IPS DF 19.7 (cell line): ENCODE measurements at regions not wholly inside any gene's neighbourhood (a gene's known extent, or its start where the extent isn't known, plus 50 kb on each side); places are given as distances from the start of the nearest gene placed in this dataset.
"Not testable (repeated sequence)": the region's sequence is repeated elsewhere in the genome, so short reads cannot be mapped to it uniquely, and the experiment has no call there.

Source experiments
- DNase-seq: peaks from one replicate; pipeline ENCODE4 v3.0.0-alpha.2; 2013; ENCODE audit warnings: low read depth, low spot score

DNA sequence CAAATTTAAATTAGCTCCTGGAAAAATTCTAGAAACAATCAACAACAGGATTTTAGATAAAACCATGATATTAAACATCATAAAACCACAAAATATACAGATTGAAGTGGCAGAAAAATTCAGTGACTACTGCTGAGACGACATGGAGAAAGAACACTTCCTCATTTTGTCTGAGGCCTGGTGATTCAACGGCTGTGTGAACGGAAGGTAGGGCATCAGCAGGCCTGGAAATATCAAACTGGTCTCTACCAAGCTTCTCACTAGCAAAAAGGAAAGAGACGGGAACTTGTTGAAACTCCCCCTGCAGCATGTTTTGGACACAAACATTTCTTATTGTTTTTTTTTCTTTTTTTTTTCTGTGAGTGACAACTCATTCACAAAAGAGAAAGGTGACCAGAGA is 58.0 kb upstream of the AHI1 start:
- no peak for DNase-seq

- no peak for DNase-seq
These were observed 60.0 kb upstream of the AHI1 start for GRCh38 chr6:135557582-135557981.

- DNase-seq = not testable (repeated sequence)
These were observed 68.1 kb upstream of the AHI1 start for GRCh38 chr6:135565605-135566004.

DNA sequence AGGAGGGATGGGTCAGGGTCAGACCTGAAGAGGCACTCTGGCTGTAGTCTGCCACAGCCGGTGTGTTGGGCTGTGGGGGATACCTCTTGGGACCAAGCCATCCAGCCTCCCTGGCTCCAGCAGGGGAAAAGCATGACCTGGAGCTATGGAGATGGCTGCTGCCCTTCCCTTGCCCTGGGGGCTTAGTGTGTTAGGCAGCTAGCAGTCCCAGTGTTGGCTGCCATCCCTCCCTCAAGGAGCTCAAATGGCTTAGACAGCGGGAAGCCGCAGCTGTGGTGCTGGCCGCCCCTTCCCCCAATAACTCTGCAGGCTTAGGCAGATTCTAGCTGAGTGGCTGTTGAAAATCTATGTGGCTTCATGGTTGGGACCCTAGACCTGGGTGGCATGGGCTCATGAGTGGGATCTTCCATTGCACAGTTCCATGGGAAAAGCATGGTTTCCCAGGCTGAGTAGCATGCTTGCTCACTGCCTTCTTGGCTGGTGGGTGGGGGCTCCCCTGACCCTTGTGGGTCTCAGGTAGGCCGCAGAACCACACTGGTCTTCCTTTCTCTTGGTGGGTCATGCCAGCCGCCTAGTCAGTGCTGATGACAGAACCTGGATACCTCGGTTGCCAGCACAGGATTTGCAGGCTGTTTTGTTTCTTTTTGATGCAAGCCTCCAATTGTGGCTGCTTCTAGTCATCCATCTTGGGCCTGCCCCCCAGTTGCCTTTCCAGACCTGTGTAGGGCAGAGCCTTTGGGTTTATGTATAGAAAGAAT is 69.0 kb upstream of the AHI1 start:
- DNase-seq = no peak

GRCh38 chr6:135567375-135568083 is 70.0 kb upstream of the AHI1 start:
- DNase-seq = no peak

- no peak for DNase-seq
These were observed 70.8 kb upstream of the AHI1 start for GRCh38 chr6:135568379-135568778.

DNA sequence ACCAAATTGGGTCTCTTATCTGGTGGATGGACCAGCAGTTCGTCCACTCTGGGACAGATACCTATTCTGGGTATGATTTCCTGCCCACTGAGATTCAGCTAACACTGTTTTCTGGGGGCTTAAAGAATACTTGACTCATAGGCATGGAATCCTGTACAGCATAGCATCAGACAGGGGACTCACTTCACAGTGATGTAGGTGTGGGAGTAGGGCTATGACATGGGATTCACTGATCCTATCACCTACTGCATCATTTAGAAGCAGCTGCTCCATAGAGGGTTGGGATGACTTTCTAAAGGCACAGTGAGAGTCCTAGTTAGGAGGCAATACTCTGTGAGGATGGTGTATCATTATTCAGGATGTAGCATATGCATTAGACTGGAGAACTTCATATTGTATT is 74.5 kb upstream of the AHI1 start:
- DNase-seq = no peak

DNA sequence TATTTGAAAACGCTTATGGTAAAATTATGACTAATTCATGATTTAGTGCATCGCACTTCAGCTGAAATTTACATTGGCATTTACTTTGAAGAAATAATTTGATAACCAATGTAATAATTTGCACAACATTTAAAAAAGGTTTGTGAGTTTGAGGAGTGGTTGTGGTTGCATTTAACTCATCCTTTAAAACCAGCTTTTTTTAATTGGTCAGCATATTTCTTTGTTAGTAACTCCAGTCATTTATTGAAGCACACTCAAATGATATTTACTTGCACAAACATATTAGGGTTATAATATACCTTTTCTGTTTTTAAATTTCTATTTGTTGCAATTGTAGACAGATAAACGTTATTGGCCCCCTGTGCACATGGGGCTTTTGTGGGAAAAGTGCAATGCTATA is 78.1 kb upstream of the AHI1 start:
- DNase-seq = no peak

DNA sequence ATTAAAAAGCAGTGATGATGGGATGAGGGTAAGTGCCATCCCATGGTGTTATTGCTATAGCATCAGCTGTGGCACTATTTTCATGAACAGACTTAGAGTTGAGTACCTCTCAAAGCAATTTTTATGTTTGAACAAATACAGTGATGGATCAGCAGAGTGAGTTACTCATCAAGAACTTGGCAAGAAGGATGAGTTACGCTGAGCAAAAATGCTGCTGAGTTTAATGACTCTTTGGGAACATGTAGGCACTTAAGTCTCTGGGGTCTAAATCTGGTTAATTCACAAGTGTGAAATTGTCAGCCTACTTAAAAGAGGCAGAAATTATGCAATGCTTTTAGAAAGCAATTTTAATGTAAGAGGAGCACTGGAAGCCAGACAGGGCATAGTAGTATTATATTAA is 78.5 kb upstream of the AHI1 start:
- DNase-seq = no peak

GRCh38 chr6:135577059-135577538 is 79.6 kb upstream of the AHI1 start:
- DNase-seq = no peak

DNA sequence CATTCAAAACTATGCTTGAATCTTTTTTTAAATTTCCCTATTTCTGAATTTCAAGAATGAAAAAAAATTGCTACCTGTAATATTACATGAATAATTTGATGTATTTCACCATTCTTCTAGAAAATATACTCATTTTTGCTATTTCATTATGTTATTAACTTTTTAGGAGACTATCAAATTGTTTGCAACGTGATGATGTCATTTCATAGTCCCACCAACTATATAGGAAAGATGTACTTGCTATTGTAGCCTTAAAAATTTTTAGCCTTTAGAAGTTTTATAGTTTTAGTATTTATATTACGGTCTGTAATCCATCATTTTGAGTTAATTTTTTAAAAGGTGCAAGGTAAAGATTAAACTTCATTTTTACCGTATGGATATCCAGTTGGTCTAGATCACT is 81.4 kb upstream of the AHI1 start:
- DNase-seq = no peak

DNA sequence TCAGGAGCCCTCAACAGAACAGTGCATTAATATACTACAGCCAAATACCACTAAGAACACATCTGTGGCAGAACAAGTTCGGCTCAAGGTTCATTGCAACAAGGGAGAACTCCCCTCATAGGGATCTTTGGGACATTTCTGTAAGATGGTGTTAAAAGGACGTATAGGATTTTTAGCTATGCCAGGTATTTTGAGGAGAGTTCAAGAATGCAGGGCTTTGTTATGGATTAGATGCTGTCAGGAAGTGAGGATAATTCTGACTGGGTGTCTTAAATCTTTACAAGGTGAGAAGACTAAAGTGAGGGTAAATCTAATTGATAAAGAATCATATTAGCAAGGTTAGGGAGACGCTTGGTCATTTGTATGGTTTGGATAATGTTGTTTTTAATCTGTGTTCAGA is 83.7 kb upstream of the AHI1 start:
- DNase-seq = peak; percentile 45

DNA sequence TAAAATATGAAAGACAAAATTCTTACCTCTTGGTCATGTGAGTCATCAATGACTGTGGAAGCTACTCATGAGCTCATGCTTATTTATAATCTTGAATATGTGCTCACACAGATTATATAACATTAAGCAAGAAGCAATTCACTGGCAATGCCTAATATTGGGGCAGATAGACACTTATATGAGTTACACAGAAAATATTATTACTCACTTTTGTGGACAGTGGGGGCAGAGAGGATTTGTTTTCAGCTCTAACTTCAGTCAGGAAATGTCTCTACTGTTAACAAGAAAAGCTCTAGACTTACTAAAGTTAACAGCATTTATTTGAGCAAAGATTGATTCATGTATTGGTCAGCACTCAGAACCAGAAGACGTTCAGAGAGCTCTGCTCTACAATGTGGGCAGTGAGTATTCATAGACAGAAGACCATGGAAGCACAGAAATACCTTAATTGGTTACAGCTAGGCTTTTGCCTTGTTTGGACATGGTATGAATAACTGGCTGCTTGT is 85.8 kb upstream of the AHI1 start:
- DNase-seq = no peak

DNA sequence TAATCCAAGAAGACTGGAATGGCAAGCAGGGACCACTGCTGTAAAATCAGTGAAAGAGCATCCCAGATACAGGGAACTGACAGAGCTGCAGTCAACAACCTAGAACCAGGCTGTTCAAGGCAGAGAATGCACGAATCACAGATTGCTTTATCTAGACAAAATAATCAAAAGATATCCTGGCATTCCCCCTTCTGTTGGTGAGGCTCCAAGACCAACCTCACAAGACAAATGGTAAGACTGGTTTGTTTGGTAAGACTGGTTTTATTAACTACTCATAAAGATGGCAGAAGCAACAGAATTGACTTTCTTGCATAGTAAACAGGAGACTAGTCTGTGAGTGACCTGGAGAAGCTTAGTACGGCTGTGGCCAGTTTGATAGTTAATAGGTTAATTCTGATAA is 88.8 kb upstream of the AHI1 start:
- DNase-seq = no peak

GRCh38 chr6:135586844-135587243 is 89.3 kb upstream of the AHI1 start:
- DNase-seq = no peak

- DNase-seq = no peak
These were observed 94.7 kb upstream of the AHI1 start for GRCh38 chr6:135592276-135592675.

- no peak for DNase-seq
These were observed 96.5 kb upstream of the AHI1 start for GRCh38 chr6:135594000-135594399.

DNA sequence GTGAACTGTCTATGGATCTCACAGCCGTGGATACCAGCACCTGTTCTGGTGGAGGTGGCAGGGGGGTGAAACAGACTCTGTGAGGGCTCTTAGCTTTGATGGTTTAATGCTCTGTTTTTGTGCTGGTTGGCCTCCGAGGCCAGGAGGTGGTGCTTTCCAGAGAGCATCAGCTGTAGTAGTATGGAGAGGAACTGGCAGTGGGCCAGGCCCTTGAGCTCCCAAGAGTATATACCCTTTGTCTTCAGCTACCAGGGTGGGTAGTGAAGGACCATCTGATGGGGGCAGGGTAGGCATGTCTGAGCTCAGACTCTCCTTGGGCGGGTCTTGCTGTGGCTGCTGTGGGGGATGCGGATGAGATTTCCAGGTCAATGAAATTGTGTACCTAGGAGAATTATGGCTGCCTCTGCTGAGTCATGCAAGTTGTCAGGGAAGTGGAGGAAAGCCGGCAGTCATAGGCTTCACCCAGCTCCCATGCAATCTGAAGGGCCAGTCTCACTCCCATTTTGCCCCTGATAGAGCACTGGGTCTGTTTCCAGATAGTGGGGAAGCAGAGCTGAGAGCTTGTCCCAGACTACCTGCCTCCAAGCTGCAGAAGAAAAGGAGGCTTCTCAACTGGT is 102.7 kb upstream of the AHI1 start:
- DNase-seq = no peak

GRCh38 chr6:135600931-135601330 is 103.4 kb upstream of the AHI1 start:
- no peak for DNase-seq

DNA sequence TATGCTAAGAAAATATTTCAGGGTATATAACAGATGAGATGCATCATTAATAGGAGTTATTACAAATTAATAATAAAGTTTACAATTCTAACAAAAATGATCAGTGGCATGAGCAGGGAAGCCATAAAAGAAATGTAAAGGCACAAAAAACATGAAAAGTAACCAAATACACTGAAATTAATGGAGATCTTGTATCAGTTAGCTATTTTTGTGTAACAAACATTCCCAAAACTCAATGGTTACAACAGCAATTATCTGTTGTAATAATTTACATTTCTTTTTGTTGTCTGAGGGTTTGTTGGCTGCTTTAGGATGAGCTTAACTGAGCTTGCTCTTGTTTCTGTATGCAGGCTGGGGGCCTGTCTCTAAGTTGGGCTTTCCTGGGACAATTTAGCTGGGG is 104.3 kb upstream of the AHI1 start:
- no peak for DNase-seq

DNA sequence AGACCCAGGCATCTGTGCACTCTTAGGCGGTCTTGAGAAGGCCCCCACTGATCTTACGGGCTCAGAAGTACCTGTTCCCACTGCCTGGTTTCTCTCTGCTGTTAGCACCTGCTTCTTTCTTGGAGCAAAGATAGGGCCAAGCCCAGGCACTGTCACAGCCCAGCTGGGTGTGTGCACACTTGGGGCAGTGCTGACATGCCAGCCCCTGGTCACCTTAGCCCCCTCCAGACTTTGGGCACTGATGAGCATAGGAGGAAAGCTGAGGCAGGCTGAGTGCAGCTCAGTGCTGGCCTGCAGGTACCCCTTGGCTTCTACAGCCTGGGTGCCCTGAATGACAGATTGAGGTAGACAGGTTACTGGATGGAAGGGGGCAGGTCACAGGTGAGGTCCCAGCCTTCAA is 105.7 kb upstream of the AHI1 start:
- no peak for DNase-seq

- no peak for DNase-seq
These were observed 106.7 kb upstream of the AHI1 start for GRCh38 chr6:135604035-135604860.
